GM12873 (cell line): ENCODE measurements at regions not wholly inside any gene's neighbourhood (a gene's known extent, or its start where the extent isn't known, plus 50 kb on each side); places are given as distances from the start of the nearest gene placed in this dataset.

Source experiments
- TF ChIP-seq, protein P1 (sequence below): IDR thresholded peaks from 2 replicates; pipeline ENCODE4 v1.5.1; 2012; ENCODE audit warnings: low read depth, mild to moderate bottlenecking, moderate library complexity, low read length, control low read depth; ENCODE audit not compliant: insufficient read depth; ENCODE audit errors: missing control alignments

DNA sequence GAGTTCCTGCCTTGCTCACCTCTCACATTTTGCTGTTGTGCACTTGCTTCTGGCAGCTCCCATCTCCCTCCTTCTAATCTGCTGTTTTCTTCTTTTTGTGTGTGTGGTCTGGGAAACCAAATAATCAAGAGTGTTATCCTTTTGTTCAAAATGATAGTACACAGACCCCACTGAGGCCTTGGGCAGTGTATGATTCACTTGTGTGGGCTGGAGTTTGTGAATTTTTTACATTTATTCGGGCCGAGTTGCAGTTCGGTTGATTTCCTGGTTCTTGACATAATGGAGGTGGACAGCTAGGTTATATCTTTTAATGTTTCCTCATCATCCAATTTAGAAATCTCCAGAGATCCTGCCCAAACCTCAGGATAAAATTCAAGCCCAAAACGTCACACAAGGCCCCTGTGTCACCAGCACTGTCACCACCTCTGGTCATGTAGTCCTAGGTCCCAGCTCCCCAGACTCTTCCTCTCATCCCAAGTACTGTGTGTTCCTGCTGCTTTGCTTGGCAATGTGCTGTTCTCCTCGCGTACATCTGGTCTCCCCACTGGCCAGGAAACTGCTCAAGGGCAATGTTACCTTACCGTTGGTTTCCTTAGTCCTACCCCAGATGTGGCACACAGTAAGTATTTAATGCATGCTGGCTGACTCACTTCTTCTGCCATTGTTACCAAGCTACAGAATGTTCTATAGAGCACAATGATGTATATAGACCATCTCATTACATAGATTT, 55.7 kb upstream of the PHACTR2 start:
- TF ChIP-seq, protein P1, sequence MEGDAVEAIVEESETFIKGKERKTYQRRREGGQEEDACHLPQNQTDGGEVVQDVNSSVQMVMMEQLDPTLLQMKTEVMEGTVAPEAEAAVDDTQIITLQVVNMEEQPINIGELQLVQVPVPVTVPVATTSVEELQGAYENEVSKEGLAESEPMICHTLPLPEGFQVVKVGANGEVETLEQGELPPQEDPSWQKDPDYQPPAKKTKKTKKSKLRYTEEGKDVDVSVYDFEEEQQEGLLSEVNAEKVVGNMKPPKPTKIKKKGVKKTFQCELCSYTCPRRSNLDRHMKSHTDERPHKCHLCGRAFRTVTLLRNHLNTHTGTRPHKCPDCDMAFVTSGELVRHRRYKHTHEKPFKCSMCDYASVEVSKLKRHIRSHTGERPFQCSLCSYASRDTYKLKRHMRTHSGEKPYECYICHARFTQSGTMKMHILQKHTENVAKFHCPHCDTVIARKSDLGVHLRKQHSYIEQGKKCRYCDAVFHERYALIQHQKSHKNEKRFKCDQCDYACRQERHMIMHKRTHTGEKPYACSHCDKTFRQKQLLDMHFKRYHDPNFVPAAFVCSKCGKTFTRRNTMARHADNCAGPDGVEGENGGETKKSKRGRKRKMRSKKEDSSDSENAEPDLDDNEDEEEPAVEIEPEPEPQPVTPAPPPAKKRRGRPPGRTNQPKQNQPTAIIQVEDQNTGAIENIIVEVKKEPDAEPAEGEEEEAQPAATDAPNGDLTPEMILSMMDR: no peak

DNA sequence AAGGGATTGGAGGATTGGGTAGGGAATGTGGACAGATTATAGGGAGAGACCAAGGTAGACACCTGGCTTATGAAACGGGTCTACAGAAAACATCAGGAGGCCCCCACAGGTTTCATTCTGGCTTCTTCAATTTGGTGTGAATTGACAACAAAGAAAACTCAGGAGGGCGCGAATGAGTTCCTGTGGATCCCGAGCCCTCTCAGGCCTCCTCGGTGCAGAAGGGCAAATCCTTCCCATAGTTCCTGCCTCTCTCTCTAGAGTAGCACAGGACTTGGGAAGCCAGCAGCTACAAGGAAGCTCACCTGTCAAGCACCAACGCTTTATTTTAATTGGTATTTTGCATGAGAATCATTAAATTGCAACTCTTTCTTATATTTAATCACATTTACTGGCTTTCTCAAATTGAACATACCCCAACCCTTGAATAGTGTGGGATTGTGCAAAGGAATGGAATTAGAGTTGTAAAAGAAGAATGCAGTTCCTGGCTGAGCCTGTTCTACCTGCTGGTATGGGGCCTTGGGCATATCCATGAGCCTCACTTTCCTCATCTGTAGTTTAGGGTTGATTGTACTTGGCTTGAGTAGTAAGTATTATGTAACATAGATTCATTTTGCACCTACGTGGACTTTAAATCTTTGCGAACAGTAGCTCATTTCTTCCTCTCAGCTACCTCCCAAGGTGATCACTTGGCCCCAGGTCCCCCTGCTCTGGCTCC, 56.4 kb upstream of the PHACTR2 start:
- TF ChIP-seq, protein P1: no peak

DNA sequence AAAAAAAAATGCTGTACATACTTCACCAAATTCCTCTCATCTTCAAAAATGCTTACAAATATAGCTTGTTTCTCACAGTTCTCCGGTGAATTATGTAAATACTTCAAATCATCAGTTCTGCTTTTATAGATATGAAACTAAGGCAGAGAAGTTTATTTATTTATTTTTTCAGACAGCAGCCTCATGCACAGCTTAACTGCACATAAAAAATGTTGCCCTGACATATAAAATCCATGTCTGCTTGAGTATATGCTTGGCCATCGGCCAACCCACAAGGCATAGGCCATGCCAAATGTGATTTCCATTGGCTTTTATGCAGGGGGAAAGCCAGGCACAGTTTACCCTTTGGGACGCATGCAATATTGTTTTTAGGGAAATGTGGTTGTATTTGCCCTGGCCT, 57.3 kb upstream of the PHACTR2 start:
- TF ChIP-seq, protein P1: no peak

DNA sequence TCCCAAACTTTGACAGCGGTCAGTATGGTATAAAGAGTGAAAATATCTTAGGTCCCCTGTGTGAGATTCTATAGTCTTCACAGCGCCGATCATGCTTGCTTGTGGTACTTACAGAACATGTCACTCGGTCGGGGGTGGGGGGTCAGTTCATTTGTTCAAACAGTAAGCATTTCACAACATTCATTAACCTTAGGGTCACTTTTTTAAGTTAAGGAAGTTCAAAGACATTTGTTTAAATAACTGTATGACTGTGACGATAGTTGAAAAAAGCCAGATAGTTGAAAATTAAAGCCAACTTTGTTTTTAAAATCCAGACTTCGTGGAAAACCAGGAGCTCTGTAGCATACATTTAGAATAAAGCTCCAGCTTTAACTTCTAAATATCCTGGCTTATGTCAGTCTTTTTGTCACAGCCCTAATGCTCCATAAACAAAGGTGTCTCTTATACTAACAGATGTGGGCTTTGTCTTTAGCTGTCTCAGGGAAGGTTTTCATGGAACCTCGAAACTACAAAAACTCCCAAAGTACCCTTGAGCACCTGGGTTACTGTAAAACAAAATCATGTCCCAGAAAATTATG, 57.9 kb upstream of the PHACTR2 start:
- TF ChIP-seq, protein P1: no peak

DNA sequence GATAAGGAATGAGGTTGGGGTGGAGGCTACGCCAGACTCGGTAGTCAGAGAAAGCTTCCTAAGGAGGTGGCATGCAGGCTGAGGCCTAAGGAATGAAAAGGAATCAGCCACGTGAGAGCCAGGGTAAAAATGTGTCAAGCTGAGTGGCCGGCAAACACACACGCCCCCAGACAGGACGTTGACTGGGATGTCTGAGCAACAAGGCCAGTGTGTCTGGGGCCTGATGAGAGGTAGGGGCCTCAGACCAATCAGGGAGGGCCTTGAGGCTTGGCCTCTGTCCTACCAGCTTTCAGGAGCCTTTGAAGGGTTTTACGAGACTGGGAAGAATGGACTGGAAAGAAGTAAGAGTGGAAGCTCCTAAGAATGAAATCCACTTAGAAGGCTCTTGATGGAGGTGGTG, 61.0 kb upstream of the PHACTR2 start:
- TF ChIP-seq, protein P1: no peak

DNA sequence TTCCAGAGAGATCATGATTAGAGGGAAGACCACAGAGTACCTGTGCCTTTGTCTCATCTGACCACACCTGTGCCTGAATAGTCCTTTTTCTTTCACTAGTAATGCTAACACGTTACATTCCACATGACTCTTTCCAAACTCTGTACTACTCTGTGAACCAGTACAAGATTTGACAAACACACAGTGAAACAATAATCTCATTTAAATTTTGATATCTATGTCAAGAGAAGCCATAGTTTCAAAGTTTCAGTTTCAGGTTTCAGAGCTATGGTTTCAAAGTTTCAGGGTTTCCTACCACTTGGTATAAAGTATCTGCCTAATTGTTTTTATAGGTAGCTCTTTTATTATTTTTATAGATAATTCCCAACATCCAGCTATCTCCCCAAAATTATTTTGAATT, 62.0 kb upstream of the PHACTR2 start:
- TF ChIP-seq, protein P1: no peak

DNA sequence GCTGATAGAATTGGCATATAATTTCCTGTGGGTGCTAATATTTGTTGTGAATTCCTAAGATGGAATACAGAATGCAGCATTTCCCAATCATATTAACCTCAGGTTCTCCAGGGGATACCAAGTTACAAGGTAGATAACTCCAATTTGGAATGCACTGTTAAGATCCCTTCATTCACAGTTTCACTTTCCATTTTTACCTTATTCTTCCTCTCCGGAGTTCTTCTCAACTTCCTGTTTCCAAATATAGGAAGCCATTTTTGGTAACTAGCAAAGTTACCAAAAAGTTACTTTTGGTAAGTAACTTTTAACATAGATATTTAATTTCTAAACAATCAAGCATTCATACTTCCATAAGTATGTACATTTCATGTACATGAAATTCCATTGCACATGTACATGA, 63.5 kb upstream of the PHACTR2 start:
- TF ChIP-seq, protein P1: no peak
